Body of pancreas (tissue), 4 donors: ENCODE measurements at regions not wholly inside any gene's neighbourhood (a gene's known extent, or its start where the extent isn't known, plus 50 kb on each side); places are given as distances from the start of the nearest gene placed in this dataset.

Experiments used
- POLR2A ChIP-seq, 3 donors: fragments of 450-650 bp; IDR thresholded peaks; one replicate each; pipeline ENCODE4 v1.6.1; 2016; ENCODE audit warnings: antibody characterized with exemption in 3 of 3, mild to moderate bottlenecking in 2 of 3
- TF ChIP-seq, protein P1 (sequence below), 7 experiments: fragments of 450-650 bp in 4 of 7; fragments of 200-600 bp in 3 of 7; sonication (generic) in 3 of 7; IDR thresholded peaks; one replicate each; pipeline ENCODE4 v1.5.1; 2016 to 2019; ENCODE audit warnings: antibody characterized with exemption in 7 of 7

DNA sequence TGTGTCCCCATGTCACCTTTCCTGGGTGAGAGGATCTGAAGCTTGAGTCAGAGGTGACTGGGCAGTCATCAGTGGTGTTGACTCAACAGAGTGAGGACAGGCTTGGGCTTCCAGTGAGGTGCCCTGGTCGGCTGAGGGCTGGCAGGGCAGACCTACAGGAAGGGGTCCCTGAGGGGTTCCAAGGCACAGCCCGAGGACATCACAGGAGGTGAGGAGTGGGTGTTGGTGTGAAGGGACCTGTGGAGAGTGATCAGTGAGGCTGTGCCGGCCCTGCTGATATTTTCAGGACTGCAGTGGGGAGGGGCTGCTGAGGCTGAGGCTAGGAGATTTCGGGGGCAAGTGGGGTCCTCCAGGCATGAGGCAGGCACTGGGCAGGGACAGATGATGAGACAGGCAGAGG is 545.5 kb downstream of the TCERG1L start:
- TF ChIP-seq, protein P1, sequence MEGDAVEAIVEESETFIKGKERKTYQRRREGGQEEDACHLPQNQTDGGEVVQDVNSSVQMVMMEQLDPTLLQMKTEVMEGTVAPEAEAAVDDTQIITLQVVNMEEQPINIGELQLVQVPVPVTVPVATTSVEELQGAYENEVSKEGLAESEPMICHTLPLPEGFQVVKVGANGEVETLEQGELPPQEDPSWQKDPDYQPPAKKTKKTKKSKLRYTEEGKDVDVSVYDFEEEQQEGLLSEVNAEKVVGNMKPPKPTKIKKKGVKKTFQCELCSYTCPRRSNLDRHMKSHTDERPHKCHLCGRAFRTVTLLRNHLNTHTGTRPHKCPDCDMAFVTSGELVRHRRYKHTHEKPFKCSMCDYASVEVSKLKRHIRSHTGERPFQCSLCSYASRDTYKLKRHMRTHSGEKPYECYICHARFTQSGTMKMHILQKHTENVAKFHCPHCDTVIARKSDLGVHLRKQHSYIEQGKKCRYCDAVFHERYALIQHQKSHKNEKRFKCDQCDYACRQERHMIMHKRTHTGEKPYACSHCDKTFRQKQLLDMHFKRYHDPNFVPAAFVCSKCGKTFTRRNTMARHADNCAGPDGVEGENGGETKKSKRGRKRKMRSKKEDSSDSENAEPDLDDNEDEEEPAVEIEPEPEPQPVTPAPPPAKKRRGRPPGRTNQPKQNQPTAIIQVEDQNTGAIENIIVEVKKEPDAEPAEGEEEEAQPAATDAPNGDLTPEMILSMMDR (IDR thresholded peaks at IDR 0.05), result no peak
- TF ChIP-seq POLR2A (IDR thresholded peaks at IDR 0.05), result no peak
